ENCODE measurements at regions not wholly inside any gene's neighbourhood (a gene's known extent, or its start where the extent isn't known, plus 50 kb on each side); places are given as distances from the start of the nearest gene placed in this dataset.
"Not testable (repeated sequence)": the region's sequence is repeated elsewhere in the genome, so short reads cannot be mapped to it uniquely, and the experiment has no call there.

DNA sequence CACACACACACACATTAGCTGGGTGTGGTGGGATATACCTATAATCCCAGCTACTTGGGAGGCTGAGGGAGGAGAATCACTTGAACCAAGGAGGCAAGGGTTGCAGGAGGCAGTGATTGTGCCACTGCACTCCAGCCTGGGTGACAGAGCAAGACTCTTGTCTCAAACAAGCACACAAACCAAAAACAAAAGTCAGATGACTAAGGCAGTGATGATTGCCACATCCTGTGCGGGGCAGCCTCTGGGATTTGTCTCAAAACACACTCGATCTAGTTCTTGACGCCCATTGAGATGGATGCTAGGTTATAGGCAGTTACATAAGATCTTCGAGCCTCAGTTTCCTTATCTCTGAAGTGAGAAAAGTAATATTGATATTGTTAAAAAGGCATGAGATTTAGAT, 57.8 kb upstream of the NBPF8 start:
- peak; percentile 74 for DNase-seq (ENCODE audit: low read depth)
- not testable (repeated sequence) for H3K4me3 ChIP-seq (ENCODE audit: low read length)

DNA sequence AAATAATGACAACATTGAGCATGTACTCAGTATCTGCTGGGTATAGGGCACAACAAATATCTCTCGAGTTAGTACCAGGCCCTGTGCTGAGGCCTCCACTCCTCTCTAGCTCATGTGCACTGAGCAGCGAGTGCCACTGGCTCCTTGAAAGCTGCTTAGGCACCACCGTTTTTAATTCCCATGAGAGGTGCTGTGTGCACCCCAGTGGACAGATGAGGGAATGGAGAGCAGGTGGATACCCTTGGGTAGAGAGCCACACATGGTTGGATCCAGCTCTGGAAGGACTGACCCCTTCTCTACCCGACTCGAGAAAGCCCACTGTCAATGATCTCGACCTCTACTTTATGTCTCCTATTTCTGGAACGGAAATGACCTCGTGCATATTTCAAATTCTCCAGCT, 58.7 kb upstream of the NBPF8 start:
- peak; percentile 11 for DNase-seq (ENCODE audit: low read depth)
- not testable (repeated sequence) for H3K4me3 ChIP-seq (ENCODE audit: low read length)
- TF ChIP-seq, protein P1, sequence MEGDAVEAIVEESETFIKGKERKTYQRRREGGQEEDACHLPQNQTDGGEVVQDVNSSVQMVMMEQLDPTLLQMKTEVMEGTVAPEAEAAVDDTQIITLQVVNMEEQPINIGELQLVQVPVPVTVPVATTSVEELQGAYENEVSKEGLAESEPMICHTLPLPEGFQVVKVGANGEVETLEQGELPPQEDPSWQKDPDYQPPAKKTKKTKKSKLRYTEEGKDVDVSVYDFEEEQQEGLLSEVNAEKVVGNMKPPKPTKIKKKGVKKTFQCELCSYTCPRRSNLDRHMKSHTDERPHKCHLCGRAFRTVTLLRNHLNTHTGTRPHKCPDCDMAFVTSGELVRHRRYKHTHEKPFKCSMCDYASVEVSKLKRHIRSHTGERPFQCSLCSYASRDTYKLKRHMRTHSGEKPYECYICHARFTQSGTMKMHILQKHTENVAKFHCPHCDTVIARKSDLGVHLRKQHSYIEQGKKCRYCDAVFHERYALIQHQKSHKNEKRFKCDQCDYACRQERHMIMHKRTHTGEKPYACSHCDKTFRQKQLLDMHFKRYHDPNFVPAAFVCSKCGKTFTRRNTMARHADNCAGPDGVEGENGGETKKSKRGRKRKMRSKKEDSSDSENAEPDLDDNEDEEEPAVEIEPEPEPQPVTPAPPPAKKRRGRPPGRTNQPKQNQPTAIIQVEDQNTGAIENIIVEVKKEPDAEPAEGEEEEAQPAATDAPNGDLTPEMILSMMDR (IDR thresholded peaks at IDR 0.05; ENCODE audit: insufficient read depth, low read depth, low read length, missing control alignments): peak; percentile 18

DNA sequence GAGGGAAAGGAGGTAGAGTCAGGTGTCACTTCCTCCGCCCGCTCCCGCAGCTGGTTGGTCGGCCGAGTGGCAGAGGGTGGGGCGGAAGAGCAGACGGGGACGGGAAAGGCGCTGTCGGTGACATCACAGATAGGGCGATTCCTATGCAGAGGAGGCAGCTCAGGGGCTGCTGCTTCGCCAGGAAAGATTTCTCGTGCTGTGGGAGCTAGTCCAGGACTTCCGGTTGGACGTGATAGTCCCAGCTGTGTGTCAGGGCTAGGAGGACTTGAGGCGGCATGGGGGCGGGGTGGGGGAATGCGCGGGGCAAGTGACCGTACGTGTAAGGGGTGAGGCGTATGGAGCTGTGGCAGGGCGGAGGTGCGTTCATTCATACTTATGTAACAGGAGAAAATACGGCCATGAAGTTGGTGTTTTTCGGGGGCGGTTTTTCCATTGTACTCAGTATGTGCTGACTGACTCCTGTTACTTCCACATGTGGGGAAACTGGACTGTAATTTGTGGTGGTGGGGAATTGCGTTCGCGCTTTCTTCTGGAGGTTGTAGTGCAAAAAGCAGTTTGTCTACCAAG, 60.1 kb upstream of the NBPF8 start:
- DNase-seq (ENCODE audit: low read depth): peak; percentile 67
- H3K4me3 ChIP-seq (ENCODE audit: low read length): peak overlapping the region; percentile 27

DNA sequence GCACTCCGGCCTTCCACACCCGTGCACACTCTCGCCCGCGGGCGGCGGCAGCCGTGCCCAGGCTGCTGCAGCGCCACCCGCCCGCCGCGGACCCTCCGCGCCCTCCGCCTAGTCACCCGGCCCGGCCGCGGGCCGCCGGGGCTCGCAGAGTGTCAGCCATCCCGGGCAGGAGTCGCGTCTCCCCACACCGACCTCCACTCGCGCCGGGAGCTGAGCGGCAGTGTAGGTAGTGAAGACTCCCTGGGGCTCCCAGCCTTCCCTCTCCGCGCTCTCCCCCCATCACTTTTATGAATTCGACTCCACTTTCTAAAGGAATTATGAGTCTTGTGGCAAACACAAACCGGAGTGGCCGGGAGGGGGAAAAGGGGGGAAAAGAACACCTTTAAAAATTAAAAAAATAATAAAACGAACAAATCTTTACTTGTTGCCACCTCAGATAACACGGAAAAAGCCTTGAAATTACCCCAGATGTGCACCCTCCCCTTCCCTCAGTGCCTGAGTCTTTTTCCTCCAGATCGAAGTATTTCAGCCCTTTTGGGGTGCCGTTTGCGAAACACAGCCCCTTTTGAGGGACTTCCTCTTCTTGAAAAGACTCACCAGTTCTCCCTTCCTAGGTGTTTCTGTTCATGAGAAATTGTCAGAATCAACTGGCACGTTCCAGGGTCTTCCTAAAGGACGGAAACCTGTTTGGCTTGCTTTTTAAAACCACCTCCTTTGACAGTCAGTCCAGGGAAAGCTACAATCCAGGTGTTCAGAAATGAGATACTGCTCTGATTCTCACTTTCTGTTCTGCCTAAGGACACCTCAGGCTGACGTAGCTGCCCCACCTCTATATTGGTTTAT, 72.4 kb upstream of the NBPF8 start:
- H3K4me3 ChIP-seq (ENCODE audit: low read length): peak overlapping the region; percentile 39
- DNase-seq (ENCODE audit: low read depth): peak; percentile 23

DNA sequence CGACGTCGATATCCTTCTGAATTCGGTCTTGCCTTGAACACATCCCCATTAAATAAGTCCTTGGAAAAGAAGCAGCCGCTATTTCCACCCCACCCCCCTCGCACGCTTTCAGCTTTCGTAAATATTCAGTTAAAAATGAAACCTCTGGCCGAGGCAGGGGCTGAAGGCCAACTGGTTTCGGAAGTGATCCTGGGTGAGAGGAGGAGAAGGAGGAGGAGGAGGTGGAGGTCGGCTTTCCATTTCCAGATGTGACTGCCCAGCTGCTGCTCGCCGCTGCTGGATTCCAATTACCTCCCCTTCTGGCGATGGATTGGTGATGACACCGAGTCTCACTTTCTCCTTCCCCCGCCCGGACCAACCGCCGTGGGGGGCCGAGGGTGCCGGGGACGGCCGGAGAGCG, 73.1 kb upstream of the NBPF8 start:
- H3K4me3 ChIP-seq (ENCODE audit: low read length): peak overlapping the region; percentile 51
- DNase-seq (ENCODE audit: low read depth): peak; percentile 3

DNA sequence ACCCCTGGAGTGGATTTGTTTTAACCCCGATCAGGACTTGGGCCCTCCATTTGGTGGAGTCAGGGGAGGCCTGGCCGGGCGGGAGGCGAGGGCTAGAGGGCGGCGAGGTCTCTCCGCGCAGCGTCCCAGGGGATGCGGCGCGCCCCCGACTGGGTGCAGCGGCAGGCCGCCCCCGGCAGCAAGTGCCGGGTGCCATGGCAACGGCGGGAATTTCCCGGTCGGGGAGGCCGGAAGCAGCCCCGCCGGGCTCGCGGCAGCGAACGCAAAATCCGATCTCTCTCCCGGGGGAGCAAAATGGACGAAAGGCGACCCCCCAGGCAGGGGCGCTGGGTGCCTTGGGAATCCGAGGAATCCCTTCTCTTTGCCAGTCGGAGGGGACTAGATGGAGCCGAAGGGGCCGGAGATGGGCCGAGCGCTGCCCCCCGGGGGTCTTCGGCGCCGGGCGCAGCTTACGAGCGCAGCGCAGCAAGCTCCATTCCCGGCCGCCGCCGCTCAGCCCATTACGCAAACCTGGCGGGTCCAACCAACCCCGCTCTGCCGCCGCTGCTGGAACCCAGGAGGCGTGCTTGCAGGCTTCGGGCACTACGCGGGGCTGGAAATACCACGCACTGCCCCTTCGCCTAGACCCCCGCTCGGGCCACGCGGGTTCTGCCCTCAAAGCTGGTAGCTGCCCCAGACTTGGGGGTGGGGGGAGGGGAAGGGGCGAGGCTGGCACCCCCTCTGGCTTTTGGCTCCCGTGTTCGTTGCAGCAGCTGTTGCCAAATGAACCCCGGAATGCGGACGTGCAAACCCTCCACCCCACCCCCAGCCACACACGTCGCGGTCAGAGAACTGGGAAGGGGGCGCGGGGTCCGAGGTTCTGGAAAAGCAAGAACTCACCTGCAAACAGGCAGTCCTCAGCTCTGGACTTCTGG, 73.7 kb upstream of the NBPF8 start:
- H3K4me3 ChIP-seq (ENCODE audit: low read length): peak overlapping the region; percentile 51
- DNase-seq (ENCODE audit: low read depth): not testable (repeated sequence)

DNA sequence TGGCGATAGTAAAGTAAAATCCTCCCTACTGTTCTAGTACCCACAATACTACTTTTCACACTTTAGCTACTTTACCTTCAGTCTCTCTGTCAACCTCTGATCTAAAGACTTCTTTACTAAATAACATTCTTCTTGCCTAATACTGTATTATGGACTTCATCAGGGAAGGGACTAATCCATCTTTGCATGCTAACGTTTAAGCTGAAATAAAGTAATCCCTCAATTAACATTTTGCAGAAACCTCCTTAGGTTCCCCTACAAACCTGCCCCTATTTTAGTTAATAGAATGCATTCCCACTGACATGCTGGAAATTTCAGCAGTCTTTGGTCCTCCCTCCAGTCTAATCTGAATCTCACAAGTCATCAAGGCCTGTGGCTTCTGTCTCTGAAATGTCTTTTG, 99.1 kb upstream of the NBPF8 start:
- H3K4me3 ChIP-seq (ENCODE audit: low read length); DNase-seq (ENCODE audit: low read depth): not testable (repeated sequence)

DNA sequence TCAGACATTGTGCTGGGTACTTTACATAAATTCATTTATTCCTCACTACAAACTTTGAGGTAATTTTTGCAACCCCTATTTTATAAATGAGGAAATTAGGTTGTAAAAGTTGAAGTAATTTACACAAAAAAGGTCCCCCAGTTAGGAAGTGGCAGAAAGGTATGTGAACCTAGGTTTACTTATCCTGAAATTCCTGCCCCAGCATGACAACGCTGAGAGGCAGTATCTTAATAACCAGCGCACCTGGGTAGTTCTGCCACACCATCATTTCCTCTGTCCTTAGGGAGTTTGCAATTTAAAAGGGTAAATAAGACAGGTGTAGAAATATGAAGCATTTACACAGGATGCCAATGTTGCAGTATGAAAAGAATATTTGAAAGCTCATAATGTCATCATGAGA, 102.9 kb upstream of the NBPF8 start:
- DNase-seq (ENCODE audit: low read depth); H3K4me3 ChIP-seq (ENCODE audit: low read length): not testable (repeated sequence)

DNA sequence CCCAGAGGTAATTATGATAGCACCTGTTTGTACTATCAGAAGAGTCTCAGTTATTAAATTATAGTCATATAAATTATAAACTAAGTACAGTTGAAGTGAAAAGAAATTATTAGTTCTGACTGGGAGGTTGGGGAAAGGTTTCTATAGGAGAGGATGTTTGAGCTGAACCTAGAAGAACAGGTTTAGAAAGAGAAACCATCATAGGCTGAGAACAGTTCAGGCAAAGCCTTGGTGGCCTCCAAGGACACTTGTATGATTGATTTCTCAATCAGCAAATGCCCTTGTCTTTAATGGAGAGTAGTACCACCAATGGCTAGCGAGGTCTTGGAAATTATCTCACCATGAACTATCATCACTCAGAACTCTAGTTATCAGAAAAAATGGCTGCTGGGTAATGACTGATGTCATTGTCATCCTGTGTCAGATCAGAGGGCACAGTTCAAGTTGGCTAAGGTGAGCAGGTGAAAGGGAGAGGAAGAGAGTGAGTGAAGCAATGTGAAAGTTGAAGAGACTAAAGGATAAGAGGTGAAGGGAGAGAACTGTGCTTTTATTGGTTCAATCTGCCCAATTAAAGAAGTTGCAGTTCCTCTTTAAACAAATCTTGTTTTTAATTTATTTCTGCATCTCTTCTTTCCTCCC, 105.8 kb upstream of the NBPF8 start:
- not testable (repeated sequence) for H3K4me3 ChIP-seq (ENCODE audit: low read length); DNase-seq (ENCODE audit: low read depth)

DNA sequence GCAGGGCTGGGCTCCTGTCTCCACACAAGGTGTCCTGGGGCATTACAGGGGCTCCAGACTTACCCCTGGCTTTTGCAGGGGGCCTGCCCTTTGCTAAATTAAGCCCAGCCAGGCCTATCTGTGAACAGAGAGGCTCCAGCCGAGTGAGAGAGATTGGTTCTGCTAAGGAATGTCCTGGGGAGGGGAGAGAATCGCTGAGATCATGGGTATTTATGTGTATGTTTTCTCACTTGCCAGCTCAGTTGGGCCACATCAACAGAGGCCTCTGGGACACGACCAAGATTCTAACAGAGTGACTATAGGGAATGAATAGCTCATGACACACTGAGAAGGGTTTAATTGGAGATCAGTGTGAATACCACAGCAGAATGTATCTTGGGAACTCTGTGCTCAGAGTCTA, 109.8 kb upstream of the NBPF8 start:
- DNase-seq (ENCODE audit: low read depth); H3K4me3 ChIP-seq (ENCODE audit: low read length): not testable (repeated sequence)

DNA sequence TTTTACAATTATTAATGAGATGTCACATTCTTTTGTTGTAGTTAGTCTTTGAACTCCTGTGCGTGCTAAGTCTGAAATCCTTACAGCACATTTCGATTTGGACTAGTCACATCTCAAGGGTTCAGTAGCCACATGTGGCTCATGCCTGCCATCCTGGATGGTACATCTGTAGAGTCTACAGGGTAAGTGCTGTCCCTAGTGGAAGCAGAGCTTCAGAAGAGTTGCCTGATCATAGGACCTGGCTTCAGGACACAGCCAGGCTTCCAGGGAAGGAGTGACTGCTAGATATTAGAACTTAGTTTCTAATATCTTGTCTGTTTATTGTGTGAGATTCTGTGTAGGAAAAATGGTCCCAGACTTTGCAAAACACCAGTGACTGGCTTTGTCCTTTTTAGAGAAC, 110.5 kb upstream of the NBPF8 start:
- not testable (repeated sequence) for DNase-seq (ENCODE audit: low read depth); H3K4me3 ChIP-seq (ENCODE audit: low read length)

DNA sequence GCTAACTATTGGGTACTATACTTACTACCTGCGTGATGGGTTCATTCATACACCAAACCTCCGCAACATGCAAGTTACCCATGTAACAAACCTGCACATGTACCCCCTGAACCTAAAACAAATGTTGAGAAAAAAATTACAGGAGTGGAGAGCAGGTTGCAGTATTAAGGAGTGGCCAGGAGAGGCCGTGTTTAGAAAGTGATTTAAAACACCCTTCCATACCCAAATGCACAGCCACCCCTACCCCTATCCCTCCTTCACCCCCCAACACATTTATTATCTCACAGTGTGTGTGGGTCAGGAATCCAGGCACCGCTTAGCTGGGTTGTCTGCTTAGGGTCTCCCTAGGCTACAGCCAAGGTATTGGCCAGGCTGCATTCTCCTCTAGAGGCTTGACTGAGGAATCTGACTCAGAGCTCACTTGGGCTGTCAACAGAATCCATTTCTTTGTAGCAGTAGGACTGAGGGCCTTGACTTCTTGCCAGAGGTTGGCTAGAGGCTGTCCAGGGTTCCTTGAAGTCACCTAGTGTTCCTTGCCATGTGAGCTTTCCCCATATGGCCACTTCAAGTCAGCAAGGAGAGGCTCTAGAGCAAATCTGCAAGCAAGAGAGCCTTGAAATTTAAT, 115.3 kb upstream of the NBPF8 start:
- H3K4me3 ChIP-seq (ENCODE audit: low read length); DNase-seq (ENCODE audit: low read depth): not testable (repeated sequence)

DNA sequence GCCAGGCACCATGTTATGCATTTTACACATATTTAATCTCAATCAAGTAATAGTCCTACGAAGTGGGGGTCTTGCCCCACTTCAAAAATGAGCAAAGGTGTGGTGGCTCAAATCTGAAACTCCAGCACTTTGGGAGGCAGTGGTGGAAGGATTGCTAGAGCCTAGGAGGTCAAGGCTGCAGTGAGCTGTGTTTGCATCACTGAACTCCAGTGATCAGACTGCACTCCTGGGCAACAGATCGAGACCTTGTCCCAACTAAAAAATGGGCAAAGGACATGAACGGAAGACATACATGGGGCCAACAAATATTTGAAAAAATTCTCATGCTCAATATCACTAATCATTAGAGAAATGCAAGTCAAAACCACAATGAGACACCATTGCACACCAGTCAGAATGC, 116.3 kb upstream of the NBPF8 start:
- not testable (repeated sequence) for H3K4me3 ChIP-seq (ENCODE audit: low read length); DNase-seq (ENCODE audit: low read depth)

DNA sequence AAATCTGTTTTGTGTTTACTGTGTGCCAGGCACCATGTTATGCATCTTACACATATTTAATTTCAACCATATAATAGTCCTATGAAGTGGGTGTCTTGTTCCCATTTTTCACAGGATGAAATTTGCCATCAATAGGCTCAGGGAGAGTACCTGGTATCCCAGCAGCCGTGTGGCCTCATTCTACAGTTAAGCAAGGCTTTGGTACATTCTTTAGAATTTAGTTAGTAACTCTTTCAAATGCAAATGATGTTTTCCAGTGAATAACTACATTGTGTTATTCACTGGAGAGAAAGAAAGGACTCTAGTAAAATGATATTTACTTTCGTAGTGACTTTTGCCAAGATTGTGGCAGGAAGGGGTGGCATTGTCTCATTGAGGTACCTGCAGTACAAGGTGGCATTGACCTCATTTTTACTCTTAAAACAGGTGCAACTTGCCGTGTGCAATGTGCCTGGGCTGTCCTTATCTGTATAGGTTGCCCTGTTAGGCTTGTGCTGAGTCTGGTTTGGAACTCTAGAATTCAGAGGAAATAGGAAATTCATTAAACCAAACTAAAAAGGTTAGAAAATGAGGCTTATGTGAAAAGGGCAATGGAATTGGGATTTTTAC, 117.4 kb upstream of the NBPF8 start:
- DNase-seq (ENCODE audit: low read depth); H3K4me3 ChIP-seq (ENCODE audit: low read length): not testable (repeated sequence)

DNA sequence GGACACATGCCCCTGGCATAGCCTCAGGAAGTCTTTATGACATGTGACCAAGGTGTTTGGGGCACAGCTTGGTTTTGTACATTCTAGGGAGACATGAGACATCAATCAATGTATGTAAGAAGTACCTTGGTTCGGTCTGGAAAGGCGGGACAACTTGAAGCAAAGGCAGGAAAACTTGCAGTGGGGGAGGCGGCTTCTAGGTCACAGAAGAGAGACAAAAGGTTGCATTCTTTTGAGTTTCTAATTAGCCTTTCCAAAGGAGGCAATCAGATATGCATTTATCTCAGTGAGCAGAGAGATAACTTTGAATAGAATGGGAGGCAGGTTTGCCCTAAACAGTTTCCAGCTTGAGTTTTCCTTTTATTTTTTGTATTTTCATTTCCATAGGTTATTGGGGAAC, 113.8 kb upstream of the SEC22B start:
- H3K4me3 ChIP-seq (ENCODE audit: low read length); DNase-seq (ENCODE audit: low read depth): not testable (repeated sequence)

DNA sequence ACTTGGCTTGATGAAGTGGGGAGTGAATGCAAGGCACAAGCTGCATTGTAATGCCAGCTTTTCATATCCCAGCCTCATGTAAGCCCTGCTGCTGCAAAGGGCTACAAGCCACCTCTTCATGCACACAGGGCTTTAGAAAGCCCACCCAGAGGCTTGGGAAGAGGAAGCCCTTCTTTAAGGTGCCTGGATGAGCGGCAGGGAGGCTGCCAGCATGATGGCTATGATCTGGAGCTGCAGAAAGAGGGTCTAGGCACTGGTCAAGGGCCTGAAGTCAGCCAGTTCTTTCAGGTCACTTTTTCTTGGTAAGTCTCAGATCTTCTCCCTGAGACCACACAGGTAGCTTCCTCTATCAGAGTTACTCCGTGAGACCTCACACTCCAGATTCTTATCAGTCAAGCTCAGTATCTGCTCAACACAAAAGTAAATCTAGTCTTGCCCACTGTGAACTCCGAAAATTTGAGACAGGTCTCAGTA, 113.3 kb upstream of the SEC22B start:
- H3K4me3 ChIP-seq (ENCODE audit: low read length); DNase-seq (ENCODE audit: low read depth): not testable (repeated sequence)

All from epithelial cell of esophagus (primary cell).